Ishikawa (cell line): ENCODE measurements at regions not wholly inside any gene's neighbourhood (a gene's known extent, or its start where the extent isn't known, plus 50 kb on each side); places are given as distances from the start of the nearest gene placed in this dataset.

Source experiments
- REST ChIP-seq: IDR thresholded peaks from 2 replicates; pipeline ENCODE4 v1.6.1; 2012; ENCODE audit warnings: low read depth, mild to moderate bottlenecking
- YY1 ChIP-seq: IDR thresholded peaks from 2 replicates; pipeline ENCODE4 v1.6.1; 2012; ENCODE audit warnings: low read depth
- ZBTB7A ChIP-seq: IDR thresholded peaks from 2 replicates; pipeline ENCODE4 v1.6.1; 2012; ENCODE audit warnings: low read depth

DNA sequence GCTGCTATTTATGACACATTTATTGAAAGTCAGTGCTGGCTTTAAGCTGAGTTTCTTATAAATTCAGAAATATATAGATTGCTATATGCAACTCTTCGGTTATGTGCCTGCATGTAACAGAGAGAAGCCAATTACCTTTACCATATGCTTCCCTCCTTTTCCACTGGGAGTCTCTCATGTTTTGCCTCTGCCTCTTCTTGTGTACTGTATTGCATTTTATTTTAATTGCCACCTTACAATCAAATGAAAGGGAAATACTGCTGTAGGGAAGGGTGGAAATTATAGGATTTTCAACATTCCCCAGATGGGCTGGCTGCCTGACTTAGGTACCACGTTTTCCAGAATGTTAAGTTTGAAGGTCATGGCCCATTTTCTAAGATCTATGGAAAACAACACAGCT, 655.4 kb upstream of the SLIT2 start:
- TF ChIP-seq YY1 (no peak), REST (no peak), ZBTB7A (no peak)
